ENCODE measurements at regions not wholly inside any gene's neighbourhood (a gene's known extent, or its start where the extent isn't known, plus 50 kb on each side); places are given as distances from the start of the nearest gene placed in this dataset.

- TF ChIP-seq MAX (IDR thresholded peaks at IDR 0.05; ENCODE audit: insufficient read depth, insufficient read length), result no peak
- no peak for TF ChIP-seq POLR2A (IDR thresholded peaks at IDR 0.05; ENCODE audit: low read depth, low read length)
- TF ChIP-seq JUN (IDR thresholded peaks at IDR 0.05; ENCODE audit: borderline replicate concordance, insufficient read depth, insufficient read length, low read depth), result no peak
Measured at GRCh38 chr3:89565098-89565497, 457.7 kb downstream of the EPHA3 start.

Data from endothelial cell of umbilical vein (primary cell).